DND-41 (cell line): ENCODE measurements at regions not wholly inside any gene's neighbourhood (a gene's known extent, or its start where the extent isn't known, plus 50 kb on each side); places are given as distances from the start of the nearest gene placed in this dataset.

Experiments used
- ATAC-seq: fragments of 200-7000 bp; cut with Tn5 transposase; 3 replicates; pipeline ENCODE4 v1.9.1; 2021; ENCODE audit warnings: low read depth; ENCODE audit not compliant: insufficient read depth
- DNase-seq: peaks from one replicate; pipeline ENCODE4 v3.0.0-alpha.2; 2020
- H2AFZ ChIP-seq: 2 replicates; pipeline ENCODE4 v1.6.0; 2012; ENCODE audit warnings: low read depth, low read length
- H3K27ac ChIP-seq: 2 replicates; pipeline ENCODE4 v1.5.1; 2012; ENCODE audit warnings: low read length, inconsistent platforms
- H3K27me3 ChIP-seq: fragments of 200-600 bp; sonication (generic); 2 replicates; pipeline ENCODE4 v1.6.0; 2012; ENCODE audit warnings: low read length, mild to moderate bottlenecking, inconsistent platforms; ENCODE audit not compliant: insufficient read depth, poor library complexity
- H3K36me3 ChIP-seq: 2 replicates; pipeline ENCODE4 v1.5.1; 2012; ENCODE audit warnings: low read length, inconsistent platforms; ENCODE audit not compliant: insufficient read depth
- H3K4me1 ChIP-seq: 2 replicates; pipeline ENCODE4 v1.5.1; 2012; ENCODE audit warnings: mild to moderate bottlenecking, low read length; ENCODE audit not compliant: insufficient read depth
- H3K4me2 ChIP-seq: 2 replicates; pipeline ENCODE4 v1.6.0; 2012; ENCODE audit warnings: mild to moderate bottlenecking, moderate library complexity, low read length, inconsistent platforms; ENCODE audit not compliant: insufficient read depth
- H3K4me3 ChIP-seq, 2 experiments: fragments of 200-600 bp in 1 of 2; shearing (Covaris generic) in 1 of 2; 2 replicates each; pipeline ENCODE4 v1.5.1; 2012 to 2016; ENCODE audit warnings: inconsistent platforms in 2 of 2, low read length in 2 of 2, mild to moderate bottlenecking in 2 of 2, low read depth in 1 of 2, moderate library complexity in 1 of 2
- H3K79me2 ChIP-seq: 2 replicates; pipeline ENCODE4 v1.6.0; 2012; ENCODE audit warnings: low read length, inconsistent platforms; ENCODE audit not compliant: insufficient read depth
- H3K9ac ChIP-seq: 2 replicates; pipeline ENCODE4 v1.6.0; 2012; ENCODE audit warnings: low read depth, mild to moderate bottlenecking, inconsistent platforms, low read length, moderate library complexity
- H3K9me3 ChIP-seq: 2 replicates; pipeline ENCODE4 v1.5.1; 2012; ENCODE audit warnings: low read length, moderate library complexity, mild to moderate bottlenecking, inconsistent platforms; ENCODE audit not compliant: insufficient read depth, severe bottlenecking
- H4K20me1 ChIP-seq: 2 replicates; pipeline ENCODE4 v1.6.0; 2012; ENCODE audit warnings: low read length; ENCODE audit not compliant: insufficient read depth
- CTCF ChIP-seq: IDR thresholded peaks from 2 replicates; pipeline ENCODE4 v1.5.1; 2012; ENCODE audit warnings: borderline replicate concordance, low read length, moderate library complexity, mild to moderate bottlenecking; ENCODE audit not compliant: poor library complexity, severe bottlenecking; ENCODE audit errors: extremely low read depth
- EZH2 ChIP-seq: IDR thresholded peaks from 3 replicates; pipeline ENCODE4 v1.6.1; 2012; ENCODE audit warnings: borderline replicate concordance, low read depth, mild to moderate bottlenecking, moderate library complexity, low read length, inconsistent platforms; ENCODE audit not compliant: severe bottlenecking

- Histone ChIP-seq H3K4me1 (no peaks in the 10 kb centered on the region), H3K9me3 (no peaks in the 10 kb centered on the region), H3K27ac (no peak overlapping the region), H3K4me3 (no peak overlapping the region), H2AFZ (no peak overlapping the region), H3K27me3 (no peaks in the 10 kb centered on the region), H3K36me3 (no peaks in the 10 kb centered on the region), H3K9ac (no peak overlapping the region), H3K79me2 (no peaks in the 10 kb centered on the region), H3K4me2 (no peak overlapping the region), H4K20me1 (no peaks in the 10 kb centered on the region)
- no peak for DNase-seq
- ATAC-seq = no peak
- TF ChIP-seq EZH2 (no peak), CTCF (no peak)
Measured at GRCh38 chr1:214898718-214899117, 183.8 kb upstream of the KCNK2 start.

DNA sequence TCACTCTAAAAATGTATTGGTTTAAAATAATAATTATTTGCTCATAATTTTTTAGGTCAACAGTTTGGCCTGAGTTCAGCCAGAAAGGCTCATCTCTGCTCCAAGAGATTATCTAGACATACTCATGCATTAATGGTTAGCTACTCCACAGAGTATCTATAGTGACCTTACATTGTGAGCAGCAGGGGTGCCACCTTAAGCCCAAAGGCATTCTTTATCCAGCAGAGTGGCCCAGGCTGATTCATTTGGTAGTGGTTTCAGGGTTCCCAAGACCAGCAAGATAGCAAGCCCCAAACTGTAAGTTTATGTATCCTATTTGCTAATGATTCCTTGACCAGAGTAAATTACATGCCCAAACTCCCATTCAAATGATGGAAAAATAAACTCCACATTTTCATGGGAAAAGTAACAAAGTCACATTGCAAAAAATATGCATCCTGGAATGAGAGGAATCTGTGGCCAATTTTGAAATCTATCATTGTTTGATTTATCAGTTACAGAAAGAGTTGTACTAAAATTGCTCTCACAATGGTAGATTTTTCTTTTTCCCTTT is 182.6 kb upstream of the KCNK2 start:
- H3K4me2 ChIP-seq = no peak overlapping the region
- H2AFZ ChIP-seq = no peak overlapping the region
- H3K27me3 ChIP-seq = no peaks in the 10 kb centered on the region
- no peak for TF ChIP-seq CTCF
- TF ChIP-seq EZH2 = no peak
- H3K79me2 ChIP-seq = no peaks in the 10 kb centered on the region
- no peaks in the 10 kb centered on the region for H3K9me3 ChIP-seq
- H3K9ac ChIP-seq = no peak overlapping the region
- no peak overlapping the region for H3K27ac ChIP-seq
- ATAC-seq (no peak), DNase-seq (no peak)
- no peak overlapping the region for H3K4me3 ChIP-seq
- no peaks in the 10 kb centered on the region for H3K4me1 ChIP-seq
- H3K36me3 ChIP-seq = no peaks in the 10 kb centered on the region
- H4K20me1 ChIP-seq = no peaks in the 10 kb centered on the region

- no peak for ATAC-seq
- H3K9ac ChIP-seq = no peak overlapping the region
Measured at GRCh38 chr1:214900590-214900989, 181.9 kb upstream of the KCNK2 start.

More at GRCh38 chr1:214900590-214900989, 181.9 kb upstream of the KCNK2 start:
- H3K27me3 ChIP-seq = no peaks in the 10 kb centered on the region
- no peaks in the 10 kb centered on the region for H3K36me3 ChIP-seq
- H3K4me1 ChIP-seq = no peaks in the 10 kb centered on the region
- no peak overlapping the region for H3K27ac ChIP-seq
- no peak overlapping the region for H3K4me2 ChIP-seq
- no peak for TF ChIP-seq EZH2
- no peak for TF ChIP-seq CTCF
- no peak overlapping the region for H2AFZ ChIP-seq
- H3K4me3 ChIP-seq = no peak overlapping the region
- DNase-seq = no peak
- no peaks in the 10 kb centered on the region for H3K9me3 ChIP-seq
- no peaks in the 10 kb centered on the region for H3K79me2 ChIP-seq
- no peaks in the 10 kb centered on the region for H4K20me1 ChIP-seq
